Breast epithelium (tissue), 4 donors: ENCODE measurements at regions not wholly inside any gene's neighbourhood (a gene's known extent, or its start where the extent isn't known, plus 50 kb on each side); places are given as distances from the start of the nearest gene placed in this dataset.

Experiments used
- DNase-seq, 2 donors: peaks; one replicate each; pipeline ENCODE4 v3.0.0-alpha.2; 2019; ENCODE audit warnings: low spot score in 2 of 2
- H3K27ac ChIP-seq, 2 donors: fragments of 200-600 bp; sonication (generic) in 1 of 2; one replicate each; pipeline ENCODE4 v1.5.1; 2016 to 2019; ENCODE audit warnings: mild to moderate bottlenecking in 1 of 2
- H3K27me3 ChIP-seq, 2 donors: fragments of 200-600 bp; sonication (generic) in 1 of 2; one replicate each; pipeline versions ENCODE4 v1.5.1 to v1.6.0; 2017 to 2019; ENCODE audit warnings: control low read depth in 1 of 2, mild to moderate bottlenecking in 1 of 2
- H3K36me3 ChIP-seq: fragments of 200-600 bp; one replicate; pipeline ENCODE4 v1.5.1; 2019
- H3K4me1 ChIP-seq, 2 donors: fragments of 200-600 bp; sonication (generic); one replicate each; pipeline ENCODE4 v1.5.1; 2016 to 2019; ENCODE audit warnings: control low read depth in 1 of 2
- H3K4me3 ChIP-seq, 3 donors: fragments of 200-600 bp; sonication (generic); 1 replicate in 2 of 3; 2 replicates in 1 of 3; pipeline ENCODE4 v1.5.1; 2016 to 2019; ENCODE audit warnings: mild to moderate bottlenecking in 3 of 3, moderate library complexity in 2 of 3
- H3K9me3 ChIP-seq, 2 donors: fragments of 200-600 bp; sonication (generic) in 1 of 2; one replicate each; pipeline ENCODE4 v1.5.1; 2016 to 2019; ENCODE audit warnings: control low read depth in 1 of 2
- POLR2A ChIP-seq: fragments of 450-650 bp; IDR thresholded peaks from one replicate; pipeline ENCODE4 v1.6.1; 2016; ENCODE audit warnings: antibody characterized with exemption, mild to moderate bottlenecking, moderate library complexity
- POLR2AphosphoS5 ChIP-seq, 3 donors: sonication (generic); formaldehyde crosslinking; IDR thresholded peaks; one replicate each; pipeline ENCODE4 v1.6.1; 2017; ENCODE audit warnings: antibody characterized with exemption in 3 of 3
- intact Hi-C: fragments of 100-400 bp; cut with DNase I; formaldehyde crosslinking; loops from one replicate; pipeline ENCODE4 v1.15.1; 2023; ENCODE audit warnings: low total_unique reads
- TF ChIP-seq, protein P1 (sequence below), 3 donors: fragments of 450-650 bp; IDR thresholded peaks; one replicate each; pipeline ENCODE4 v1.5.1; 2016 to 2017; ENCODE audit warnings: antibody characterized with exemption in 3 of 3, mild to moderate bottlenecking in 3 of 3, moderate library complexity in 3 of 3

DNA sequence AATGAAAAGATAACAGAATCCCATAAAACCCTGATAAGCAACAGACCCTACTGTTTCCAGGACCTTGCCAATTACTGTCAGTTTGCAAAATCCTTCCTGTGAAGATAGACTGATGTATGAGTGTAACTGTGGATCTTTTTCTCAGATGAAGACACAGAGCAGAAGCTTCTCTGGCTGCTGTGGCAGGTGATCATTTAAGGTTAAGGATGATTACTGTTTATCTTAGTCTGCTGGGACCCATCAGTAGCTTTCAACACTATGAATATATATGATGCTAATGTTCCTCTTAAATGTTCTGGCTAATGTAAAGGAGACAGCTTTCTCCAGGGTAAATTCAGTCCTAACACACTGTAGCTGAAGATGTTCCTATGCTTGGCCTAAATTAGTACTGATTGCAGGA is 56.0 kb upstream of the CTTNBP2 start:
- H3K27me3 ChIP-seq, result no peaks in the 10 kb centered on the region
- no peak overlapping the region for H3K27ac ChIP-seq
- no peaks in the 10 kb centered on the region for H3K36me3 ChIP-seq
- intact Hi-C loops, result no loop called here
- no peak overlapping the region for H3K4me3 ChIP-seq
- H3K9me3 ChIP-seq, result peaks cover 5 to 9% of the 10 kb centered on the region in 2 donors
- no peaks in the 10 kb centered on the region for H3K4me1 ChIP-seq
- no peak for DNase-seq
- TF ChIP-seq, protein P1, sequence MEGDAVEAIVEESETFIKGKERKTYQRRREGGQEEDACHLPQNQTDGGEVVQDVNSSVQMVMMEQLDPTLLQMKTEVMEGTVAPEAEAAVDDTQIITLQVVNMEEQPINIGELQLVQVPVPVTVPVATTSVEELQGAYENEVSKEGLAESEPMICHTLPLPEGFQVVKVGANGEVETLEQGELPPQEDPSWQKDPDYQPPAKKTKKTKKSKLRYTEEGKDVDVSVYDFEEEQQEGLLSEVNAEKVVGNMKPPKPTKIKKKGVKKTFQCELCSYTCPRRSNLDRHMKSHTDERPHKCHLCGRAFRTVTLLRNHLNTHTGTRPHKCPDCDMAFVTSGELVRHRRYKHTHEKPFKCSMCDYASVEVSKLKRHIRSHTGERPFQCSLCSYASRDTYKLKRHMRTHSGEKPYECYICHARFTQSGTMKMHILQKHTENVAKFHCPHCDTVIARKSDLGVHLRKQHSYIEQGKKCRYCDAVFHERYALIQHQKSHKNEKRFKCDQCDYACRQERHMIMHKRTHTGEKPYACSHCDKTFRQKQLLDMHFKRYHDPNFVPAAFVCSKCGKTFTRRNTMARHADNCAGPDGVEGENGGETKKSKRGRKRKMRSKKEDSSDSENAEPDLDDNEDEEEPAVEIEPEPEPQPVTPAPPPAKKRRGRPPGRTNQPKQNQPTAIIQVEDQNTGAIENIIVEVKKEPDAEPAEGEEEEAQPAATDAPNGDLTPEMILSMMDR (IDR thresholded peaks at IDR 0.05), result no peak
- TF ChIP-seq POLR2AphosphoS5 (IDR thresholded peaks at IDR 0.05), result no peak
- no peak for TF ChIP-seq POLR2A

DNA sequence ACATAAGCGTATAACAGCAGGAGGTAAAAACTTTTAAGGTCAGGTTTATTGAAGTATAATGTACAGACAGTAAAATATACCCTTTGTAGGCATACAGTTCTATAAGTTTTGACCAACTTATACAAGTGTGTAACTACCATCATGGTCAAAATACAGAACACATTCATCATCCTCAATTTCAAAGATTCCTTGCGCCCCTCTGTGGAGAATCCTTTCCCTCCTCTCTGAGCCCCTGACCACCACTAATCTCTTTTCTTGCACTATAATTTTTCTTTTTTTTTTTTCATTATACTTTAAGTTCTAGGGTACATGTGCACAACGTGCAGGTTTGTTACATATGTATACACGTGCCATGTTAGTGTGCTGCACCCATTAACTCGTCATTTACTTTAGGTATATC is 58.1 kb upstream of the CTTNBP2 start:
- Histone ChIP-seq H3K36me3 (no peaks in the 10 kb centered on the region), H3K27ac (no peak overlapping the region), H3K9me3 (peaks cover 5 to 9% of the 10 kb centered on the region in 2 donors), H3K4me3 (no peak overlapping the region), H3K4me1 (no peaks in the 10 kb centered on the region), H3K27me3 (no peaks in the 10 kb centered on the region)
- no peak for TF ChIP-seq POLR2A
- TF ChIP-seq, protein P1 (IDR thresholded peaks at IDR 0.05), result no peak
- no peak for TF ChIP-seq POLR2AphosphoS5 (IDR thresholded peaks at IDR 0.05)
- no peak for DNase-seq
- intact Hi-C loops, result no loop called here

DNA sequence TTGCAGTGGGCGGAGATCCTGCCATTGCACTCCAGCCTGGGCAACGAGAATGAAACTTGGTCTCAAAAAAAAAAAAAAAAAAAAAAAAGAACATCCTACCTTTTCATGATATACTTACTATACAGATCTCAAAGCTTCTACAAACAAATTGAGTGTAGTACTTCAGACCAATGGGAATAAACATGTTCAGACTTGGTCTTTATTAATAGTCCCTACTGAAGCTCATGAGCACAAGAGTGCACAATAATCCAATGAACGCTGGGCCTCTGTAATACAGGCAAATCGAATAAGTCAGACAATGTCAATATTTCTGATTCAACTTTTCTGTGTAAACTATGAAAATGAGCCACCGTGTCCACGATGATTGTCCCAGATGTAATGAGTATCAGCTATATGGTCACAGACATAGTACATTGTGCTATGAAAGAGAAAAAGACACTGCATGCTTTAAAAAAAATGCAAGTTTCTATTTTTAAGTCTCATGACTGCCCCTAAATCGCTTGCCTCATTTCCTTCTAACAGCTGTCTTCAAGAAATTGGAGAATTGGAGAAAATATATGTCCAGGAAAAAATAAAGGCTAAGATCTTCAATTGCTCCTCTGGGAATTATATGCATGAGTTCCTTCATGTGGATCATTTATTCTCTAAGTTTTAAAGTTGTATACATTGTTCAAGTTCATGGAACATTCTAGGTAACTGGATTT is 64.0 kb upstream of the CTTNBP2 start:
- Histone ChIP-seq H3K27me3 (no peaks in the 10 kb centered on the region), H3K4me3 (no peak overlapping the region), H3K36me3 (no peaks in the 10 kb centered on the region), H3K27ac (no peak overlapping the region), H3K9me3 (peaks cover 5 to 9% of the 10 kb centered on the region in 2 donors), H3K4me1 (no peaks in the 10 kb centered on the region)
- no peak for DNase-seq
- intact Hi-C loops, result no loop called here
- TF ChIP-seq POLR2A (no peak), POLR2AphosphoS5 (IDR thresholded peaks at IDR 0.05) (no peak)
- TF ChIP-seq, protein P1 (IDR thresholded peaks at IDR 0.05), result no peak

DNA sequence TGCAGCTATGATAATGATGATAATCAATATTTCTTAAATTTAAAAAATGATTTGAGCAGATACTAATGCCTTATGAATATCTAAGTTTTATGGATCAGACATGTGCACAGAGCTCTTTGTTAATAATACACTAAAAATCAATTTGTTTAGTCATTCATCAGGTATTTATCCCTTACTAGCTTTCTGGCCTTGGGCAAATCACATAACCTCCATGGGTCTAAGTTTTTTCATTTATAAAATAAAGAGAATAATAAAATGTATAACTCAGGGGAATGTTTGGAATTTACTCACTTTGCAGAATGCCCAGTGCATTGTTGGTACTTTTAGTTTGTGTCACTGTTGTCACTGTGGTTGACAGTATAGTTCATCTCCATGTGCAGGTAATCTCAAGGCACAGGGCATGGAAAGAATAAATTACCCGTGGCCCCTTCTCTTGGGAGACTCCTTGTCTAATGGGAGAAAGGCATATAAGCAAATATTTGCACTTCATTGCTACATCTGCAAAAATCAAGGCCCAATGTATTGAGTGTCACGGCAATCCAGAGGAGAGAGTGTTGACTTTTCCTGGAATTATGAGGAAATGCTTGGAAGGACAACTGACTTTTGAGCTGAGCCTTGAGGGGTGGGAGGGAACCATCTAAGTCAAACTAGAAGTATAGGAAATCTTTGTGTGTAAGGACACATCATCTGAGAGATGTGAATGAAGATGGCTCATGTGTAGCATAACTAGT is 64.7 kb upstream of the CTTNBP2 start:
- no peak for DNase-seq
- H3K4me3 ChIP-seq, result no peak overlapping the region
- no peak for TF ChIP-seq POLR2A
- no peak overlapping the region for H3K27ac ChIP-seq
- H3K36me3 ChIP-seq, result no peaks in the 10 kb centered on the region
- peaks cover 3 to 12% of the 10 kb centered on the region in 2 donors for H3K9me3 ChIP-seq
- no peaks in the 10 kb centered on the region for H3K4me1 ChIP-seq
- H3K27me3 ChIP-seq, result no peaks in the 10 kb centered on the region
- intact Hi-C loops, result no loop called here

DNA sequence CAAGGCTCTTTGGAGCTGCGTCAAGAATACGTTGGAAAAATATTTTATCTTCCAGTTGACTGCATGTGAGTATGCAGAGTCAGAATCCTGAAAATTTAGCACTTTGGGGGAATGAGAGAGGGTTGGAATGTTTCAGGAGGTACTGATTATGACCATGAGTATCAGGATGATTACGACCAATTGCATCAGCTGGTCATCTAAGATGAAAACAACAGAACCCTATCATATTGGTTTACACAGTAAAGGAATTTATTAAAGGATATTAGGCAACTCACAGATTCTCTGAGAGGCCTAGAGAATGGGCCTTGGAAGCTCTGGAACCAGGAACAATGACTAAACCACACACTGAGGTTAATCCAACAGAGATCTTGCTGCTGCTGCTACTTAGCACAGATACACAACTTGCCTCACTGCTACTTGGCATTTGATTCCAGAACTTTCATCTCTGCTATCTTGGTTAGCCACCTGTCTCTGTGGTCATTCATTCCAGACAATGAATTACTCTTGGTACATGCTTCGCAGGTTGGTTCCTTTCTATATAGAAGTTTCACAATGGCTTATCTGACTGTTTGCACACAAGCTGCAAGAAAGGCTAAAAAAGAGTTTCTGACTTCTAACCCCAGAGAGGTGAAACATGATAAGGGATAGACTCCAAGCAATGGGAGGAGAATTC is 68.0 kb upstream of the CTTNBP2 start:
- H3K27me3 ChIP-seq, result no peaks in the 10 kb centered on the region
- intact Hi-C loops, result no loop called here
- no peak overlapping the region for H3K4me3 ChIP-seq
- TF ChIP-seq POLR2AphosphoS5 (IDR thresholded peaks at IDR 0.05), result no peak
- TF ChIP-seq, protein P1 (IDR thresholded peaks at IDR 0.05), result no peak
- TF ChIP-seq POLR2A, result no peak
- H3K36me3 ChIP-seq, result no peaks in the 10 kb centered on the region
- no peak for DNase-seq
- H3K9me3 ChIP-seq, result peaks cover 0 to 10% of the 10 kb centered on the region in 2 donors
- H3K4me1 ChIP-seq, result no peaks in the 10 kb centered on the region
- H3K27ac ChIP-seq, result no peak overlapping the region
